ENCODE measurements at regions not wholly inside any gene's neighbourhood (a gene's known extent, or its start where the extent isn't known, plus 50 kb on each side); places are given as distances from the start of the nearest gene placed in this dataset.

DNA sequence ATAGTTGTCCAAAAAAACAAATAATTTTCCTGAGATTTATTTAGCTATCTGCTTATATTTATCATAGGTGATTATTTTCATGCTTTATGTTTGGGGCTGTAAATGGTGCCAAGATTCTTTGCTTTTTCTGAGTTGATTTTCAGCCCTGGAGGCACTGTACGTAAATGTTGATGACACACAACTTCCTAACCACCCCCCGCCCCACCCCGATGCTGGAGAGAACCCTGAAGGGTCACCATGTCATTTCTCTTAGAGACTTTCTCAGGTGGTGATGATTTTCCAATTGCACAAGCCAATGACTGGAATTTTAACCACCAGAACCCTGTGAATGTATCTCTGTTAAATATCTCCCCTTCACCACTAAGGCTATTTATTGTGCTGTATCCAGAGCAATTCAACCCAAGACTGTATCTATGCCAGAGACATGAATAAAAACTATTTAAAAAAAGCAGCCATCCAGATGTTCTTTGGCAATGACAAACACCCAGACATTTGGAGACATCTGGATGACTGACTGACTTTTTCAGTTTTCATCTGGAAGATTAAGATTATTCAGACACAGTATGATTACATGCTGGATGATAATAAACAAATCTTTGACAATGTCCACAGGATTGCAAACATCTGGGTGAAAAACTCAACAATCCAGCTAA lies 346.0 kb downstream of the LMX1A start:
- no peak overlapping the region for H3K27ac ChIP-seq (ENCODE audit: insufficient read depth, low read length)
- no peak overlapping the region for H3K4me3 ChIP-seq (ENCODE audit: insufficient read depth, low read depth, low read length)
- WGBS, 2 experiments (ENCODE audit: extremely low coverage in 2 of 2, insufficient read length in 1 of 2) = no CpG with 5 or more reads among the region's 3 CpGs
- no peaks in the 10 kb centered on the region for H3K79me1 ChIP-seq (ENCODE audit: low read depth in 1 of 2, low read length in 2 of 2)
- dilution Hi-C loops (cut with HindIII; ENCODE audit: low sequenced_read_pairs, unreplicated experiment) = no loop called here
- H3K9me1 ChIP-seq (ENCODE audit: insufficient read depth, low read length) = no peaks in the 10 kb centered on the region
- H4K5ac ChIP-seq (ENCODE audit: low read depth, low read length) = no peak overlapping the region
- H2BK5ac ChIP-seq (ENCODE audit: low read depth, low read length, poor library complexity, severe bottlenecking) = no peak overlapping the region
- H3K36me3 ChIP-seq (ENCODE audit: control insufficient read depth, insufficient read depth, low read length) = no peaks in the 10 kb centered on the region
- no peak overlapping the region for H3K4ac ChIP-seq (ENCODE audit: low read depth, low read length)
- H3K27me3 ChIP-seq (ENCODE audit: control insufficient read depth, insufficient read depth, low read length) = no peaks in the 10 kb centered on the region
- no peak overlapping the region for H3K9ac ChIP-seq (ENCODE audit: low read depth, low read length)
- H4K20me1 ChIP-seq (ENCODE audit: insufficient read depth, low read length) = no peaks in the 10 kb centered on the region
- in situ Hi-C loops (cut with MboI; ENCODE audit: low sequenced_read_pairs) = no loop called here
- no peak for DNase-seq
- H3K4me2 ChIP-seq (ENCODE audit: low read depth, low read length) = no peak overlapping the region
- no peak overlapping the region for H3K56ac ChIP-seq (ENCODE audit: extremely low read depth, insufficient read depth, low read length)
- no peak overlapping the region for H2BK120ac ChIP-seq (ENCODE audit: low read depth, low read length)
- TF ChIP-seq MXI1 (IDR thresholded peaks at IDR 0.05; ENCODE audit: borderline replicate concordance, low read depth, low read length) (no peak), MAFK (IDR thresholded peaks at IDR 0.05; ENCODE audit: low read depth, low read length) (no peak), RFX5 (IDR thresholded peaks at IDR 0.05; ENCODE audit: low read depth, low read length) (no peak), POLR2A (IDR thresholded peaks at IDR 0.05; ENCODE audit: low read depth, low read length) (no peak), BHLHE40 (IDR thresholded peaks at IDR 0.05; ENCODE audit: low read depth, low read length) (no peak), RCOR1 (IDR thresholded peaks at IDR 0.05; ENCODE audit: insufficient replicate concordance, low read length) (no peak), MAZ (IDR thresholded peaks at IDR 0.05; ENCODE audit: borderline replicate concordance, low read depth, low read length) (no peak), FOS (IDR thresholded peaks at IDR 0.05; ENCODE audit: low read depth, low read length) (no peak), RAD21 (IDR thresholded peaks at IDR 0.05; ENCODE audit: low read length) (no peak), NFE2L2 (IDR thresholded peaks at IDR 0.05; ENCODE audit: low read depth, low read length) (no peak), CEBPB (IDR thresholded peaks at IDR 0.05; ENCODE audit: low read depth, low read length) (no peak), SMC3 (IDR thresholded peaks at IDR 0.05; ENCODE audit: low read depth, low read length) (no peak), CHD1 (IDR thresholded peaks at IDR 0.05; ENCODE audit: low read depth, low read length) (no peak)
- TF ChIP-seq, protein P1, sequence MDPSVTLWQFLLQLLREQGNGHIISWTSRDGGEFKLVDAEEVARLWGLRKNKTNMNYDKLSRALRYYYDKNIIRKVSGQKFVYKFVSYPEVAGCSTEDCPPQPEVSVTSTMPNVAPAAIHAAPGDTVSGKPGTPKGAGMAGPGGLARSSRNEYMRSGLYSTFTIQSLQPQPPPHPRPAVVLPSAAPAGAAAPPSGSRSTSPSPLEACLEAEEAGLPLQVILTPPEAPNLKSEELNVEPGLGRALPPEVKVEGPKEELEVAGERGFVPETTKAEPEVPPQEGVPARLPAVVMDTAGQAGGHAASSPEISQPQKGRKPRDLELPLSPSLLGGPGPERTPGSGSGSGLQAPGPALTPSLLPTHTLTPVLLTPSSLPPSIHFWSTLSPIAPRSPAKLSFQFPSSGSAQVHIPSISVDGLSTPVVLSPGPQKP (IDR thresholded peaks at IDR 0.05; ENCODE audit: borderline replicate concordance, low read depth, low read length) = no peak
- TF ChIP-seq, protein P2, sequence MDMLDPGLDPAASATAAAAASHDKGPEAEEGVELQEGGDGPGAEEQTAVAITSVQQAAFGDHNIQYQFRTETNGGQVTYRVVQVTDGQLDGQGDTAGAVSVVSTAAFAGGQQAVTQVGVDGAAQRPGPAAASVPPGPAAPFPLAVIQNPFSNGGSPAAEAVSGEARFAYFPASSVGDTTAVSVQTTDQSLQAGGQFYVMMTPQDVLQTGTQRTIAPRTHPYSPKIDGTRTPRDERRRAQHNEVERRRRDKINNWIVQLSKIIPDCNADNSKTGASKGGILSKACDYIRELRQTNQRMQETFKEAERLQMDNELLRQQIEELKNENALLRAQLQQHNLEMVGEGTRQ (IDR thresholded peaks at IDR 0.05; ENCODE audit: low read depth, low read length) = no peak
- TF ChIP-seq, protein P3, sequence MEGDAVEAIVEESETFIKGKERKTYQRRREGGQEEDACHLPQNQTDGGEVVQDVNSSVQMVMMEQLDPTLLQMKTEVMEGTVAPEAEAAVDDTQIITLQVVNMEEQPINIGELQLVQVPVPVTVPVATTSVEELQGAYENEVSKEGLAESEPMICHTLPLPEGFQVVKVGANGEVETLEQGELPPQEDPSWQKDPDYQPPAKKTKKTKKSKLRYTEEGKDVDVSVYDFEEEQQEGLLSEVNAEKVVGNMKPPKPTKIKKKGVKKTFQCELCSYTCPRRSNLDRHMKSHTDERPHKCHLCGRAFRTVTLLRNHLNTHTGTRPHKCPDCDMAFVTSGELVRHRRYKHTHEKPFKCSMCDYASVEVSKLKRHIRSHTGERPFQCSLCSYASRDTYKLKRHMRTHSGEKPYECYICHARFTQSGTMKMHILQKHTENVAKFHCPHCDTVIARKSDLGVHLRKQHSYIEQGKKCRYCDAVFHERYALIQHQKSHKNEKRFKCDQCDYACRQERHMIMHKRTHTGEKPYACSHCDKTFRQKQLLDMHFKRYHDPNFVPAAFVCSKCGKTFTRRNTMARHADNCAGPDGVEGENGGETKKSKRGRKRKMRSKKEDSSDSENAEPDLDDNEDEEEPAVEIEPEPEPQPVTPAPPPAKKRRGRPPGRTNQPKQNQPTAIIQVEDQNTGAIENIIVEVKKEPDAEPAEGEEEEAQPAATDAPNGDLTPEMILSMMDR (conservative IDR thresholded peaks at IDR 0.05; ENCODE audit: low read depth, low read length) = no peak
- no peak overlapping the region for H3K18ac ChIP-seq (ENCODE audit: low read depth, low read length)
- no peak overlapping the region for H4K91ac ChIP-seq (ENCODE audit: insufficient read depth, low read depth, low read length)
- no peak overlapping the region for H2BK20ac ChIP-seq (ENCODE audit: low read depth, low read length)
- H3K14ac ChIP-seq (replicated peaks; ENCODE audit: low read depth, low read length) = no peak overlapping the region
- H4K8ac ChIP-seq (ENCODE audit: low read depth in 2 of 2, low read length in 2 of 2) = no peak overlapping the region
- no peak overlapping the region for H3K23ac ChIP-seq (ENCODE audit: low read depth, low read length)
- H2AFZ ChIP-seq (replicated peaks; ENCODE audit: low read length, poor library complexity) = no peak overlapping the region
- no TSS peak for BruUV-seq (replicated peaks)
- H3K4me1 ChIP-seq (ENCODE audit: control insufficient read depth, insufficient read depth, low read length) = no peaks in the 10 kb centered on the region
- ATAC-seq (ENCODE audit: low read depth) = no peak
- H2AK5ac ChIP-seq (ENCODE audit: low read depth, low read length) = no peak overlapping the region
- H2BK15ac ChIP-seq (ENCODE audit: low read depth, low read length) = no peak overlapping the region
- intact Hi-C loops (cut with micrococcal nuclease) = no loop called here
- ChIA-PET POLR2A (ENCODE audit: unreplicated experiment) (no interaction called here), CTCF (interaction anchor here (0.8 kb wide), 1 partner anchor 78 kb away, joined by 3 read pairs; no protein-coding TSS in a partner anchor)
- no peak overlapping the region for H2AK9ac ChIP-seq (replicated peaks; ENCODE audit: low read depth, low read length, poor library complexity)
- H3K9me3 ChIP-seq (ENCODE audit: control insufficient read depth, insufficient read depth, low read length) = no peaks in the 10 kb centered on the region

All from IMR-90 (cell line).